ENCODE measurements at regions not wholly inside any gene's neighbourhood (a gene's known extent, or its start where the extent isn't known, plus 50 kb on each side); places are given as distances from the start of the nearest gene placed in this dataset.
"Not testable (repeated sequence)": the region's sequence is repeated elsewhere in the genome, so short reads cannot be mapped to it uniquely, and the experiment has no call there.

DNA sequence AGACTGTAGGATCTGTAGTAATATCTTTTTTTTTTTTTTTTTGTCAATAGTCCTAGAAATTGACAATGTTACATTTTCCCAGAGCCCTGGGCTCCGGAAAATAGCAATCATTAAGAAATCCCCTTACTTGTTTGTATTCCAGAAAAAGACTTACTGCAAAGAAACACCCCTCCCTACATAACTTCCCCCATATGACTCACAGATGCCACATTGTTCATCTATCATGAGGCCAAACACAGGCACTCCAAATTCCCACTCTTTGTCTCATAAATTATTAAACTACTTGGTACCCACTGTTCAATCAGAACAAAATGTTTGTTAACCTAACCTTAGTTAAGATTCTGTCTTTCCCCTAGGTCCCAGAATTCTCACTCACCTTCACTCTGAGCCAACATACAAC, 53.5 kb downstream of the TEX51 start:
- DNase-seq, result no peak

GRCh38 chr2:126953483-126953882, 54.8 kb downstream of the TEX51 start:
- DNase-seq, result no peak

GRCh38 chr2:126954831-126955230, 56.1 kb downstream of the TEX51 start:
- no peak for DNase-seq

- DNase-seq, result not testable (repeated sequence)
Observed at GRCh38 chr2:126956773-126957172, 58.1 kb downstream of the TEX51 start.

DNA sequence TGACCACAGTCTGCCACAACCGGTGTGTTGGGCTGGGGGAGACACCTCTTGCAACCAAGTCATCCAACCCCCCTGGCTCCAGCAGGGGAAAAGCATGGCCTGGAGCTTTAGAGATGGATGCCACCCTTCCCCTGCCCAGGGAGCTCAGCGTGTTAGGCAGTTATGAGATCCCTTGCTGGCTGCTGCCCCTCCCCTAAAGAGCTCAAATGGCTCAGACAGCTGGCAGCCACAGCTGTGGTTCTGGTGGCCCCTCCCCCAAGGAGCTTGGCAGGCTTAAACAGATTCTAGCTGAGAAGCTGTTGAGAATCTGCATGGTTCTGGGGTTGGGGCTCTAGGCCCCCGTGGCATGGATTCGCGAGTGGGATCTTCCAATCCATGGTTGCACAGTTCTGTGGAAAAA, 64.7 kb downstream of the TEX51 start:
- no peak for DNase-seq

DNA sequence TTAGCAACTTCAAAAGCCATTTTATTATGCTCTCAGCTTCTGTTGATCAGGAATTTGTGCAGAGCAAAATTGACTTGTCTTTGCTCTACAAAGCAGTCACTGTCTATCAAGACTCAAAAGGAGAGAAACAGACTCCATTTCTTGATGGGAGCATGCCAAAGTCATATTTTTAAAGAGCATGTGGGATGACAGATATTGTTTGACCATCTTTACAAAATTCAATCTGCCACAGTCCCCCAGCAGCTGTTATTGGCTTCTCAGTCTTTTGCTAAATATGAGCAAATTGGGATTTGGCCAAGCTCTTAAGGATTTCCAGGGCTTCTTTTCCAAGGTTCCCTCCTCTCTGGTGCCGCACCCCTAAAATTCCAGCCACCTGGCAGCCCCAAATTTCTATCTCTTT, 67.9 kb downstream of the TEX51 start:
- DNase-seq, result no peak

DNA sequence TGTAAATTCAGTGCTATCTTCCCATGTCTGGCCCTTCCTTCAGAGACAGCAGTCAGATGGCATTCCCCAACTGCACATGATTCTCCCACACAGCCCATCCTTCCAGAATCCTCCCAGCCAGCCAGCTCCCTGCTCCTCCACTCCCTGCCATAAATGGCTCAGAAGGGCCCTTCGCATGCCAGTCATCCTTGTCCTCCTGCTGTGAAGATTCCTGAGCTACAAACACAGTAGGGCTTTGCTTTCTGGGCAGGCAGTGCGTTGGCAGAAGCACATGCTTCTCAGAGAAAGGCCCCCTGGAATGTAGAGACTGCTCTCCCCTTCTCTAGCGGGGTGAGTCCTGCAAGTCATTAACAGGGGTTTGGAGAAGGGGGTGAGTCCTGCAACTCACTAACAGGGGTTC, 71.9 kb downstream of the TEX51 start:
- no peak for DNase-seq

DNA sequence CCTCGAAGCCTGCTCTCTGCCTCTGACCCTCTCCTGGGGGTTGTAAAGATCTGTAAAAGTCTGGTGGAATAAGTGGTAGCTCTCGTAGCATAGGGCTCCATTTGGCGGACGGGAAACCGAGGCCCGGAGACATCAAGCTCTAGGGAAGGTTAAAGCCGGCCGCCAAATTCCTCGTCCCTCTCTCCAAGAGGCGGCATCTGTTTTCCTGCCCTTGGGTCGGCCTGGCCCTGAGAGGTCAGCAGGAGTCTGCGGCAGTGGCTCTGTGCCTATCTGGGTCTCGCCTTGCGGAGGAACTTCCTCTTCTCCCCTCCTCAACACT, 72.4 kb downstream of the TEX51 start:
- DNase-seq, result no peak

- DNase-seq, result peak; percentile 65
Observed at GRCh38 chr2:126971481-126972278, 73.0 kb downstream of the TEX51 start.

GRCh38 chr2:126972279-126972626, 73.6 kb downstream of the TEX51 start:
- no peak for DNase-seq

GRCh38 chr2:126973745-126974144, 75.1 kb downstream of the TEX51 start:
- no peak for DNase-seq

DNA sequence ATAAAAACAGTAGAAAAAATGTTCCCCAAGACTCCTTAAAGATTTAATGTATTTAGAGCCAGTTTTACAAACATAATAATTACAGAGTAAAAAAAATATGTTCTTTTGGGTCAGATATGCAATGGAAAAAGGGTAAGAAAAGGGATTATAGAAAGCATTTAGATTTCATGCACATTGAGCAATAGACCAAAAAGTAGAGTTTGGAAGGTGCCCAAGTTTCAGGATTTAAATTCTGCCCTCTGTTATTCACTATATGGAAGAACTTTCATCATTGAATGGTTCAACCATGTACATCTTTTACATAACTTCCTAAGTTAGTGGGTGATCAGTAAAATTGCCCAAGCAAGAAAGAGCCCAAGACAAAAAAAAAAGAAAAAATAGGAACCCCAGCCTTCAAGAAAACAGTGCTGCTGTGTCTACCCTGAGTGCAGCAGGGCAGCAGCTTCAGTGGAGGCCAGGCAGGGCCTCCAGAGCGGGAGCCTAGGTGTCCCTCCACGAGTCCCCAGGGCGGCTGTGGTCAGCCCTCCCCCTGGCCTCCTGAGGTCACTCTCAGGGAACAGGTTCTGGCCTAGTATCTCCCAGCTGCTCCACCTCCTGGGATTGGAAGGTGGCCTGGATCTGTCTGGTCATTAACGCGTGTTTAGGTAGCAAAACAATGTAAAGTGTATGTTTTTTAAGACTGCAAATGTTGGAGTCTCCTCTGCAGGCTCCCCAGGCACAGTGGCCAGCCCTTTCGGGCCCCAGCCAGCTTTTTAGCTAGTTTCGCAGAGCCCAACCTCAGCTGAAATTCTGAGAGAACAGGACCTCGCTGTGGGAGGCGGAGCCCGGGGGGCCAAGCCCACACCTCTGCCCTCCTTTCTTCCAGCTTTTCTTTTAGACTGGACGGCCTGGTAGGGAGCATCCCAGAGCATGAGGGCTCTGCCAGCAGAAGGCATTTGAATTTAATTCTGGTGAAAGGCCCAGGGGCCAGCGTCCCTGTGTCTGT, 77.3 kb downstream of the TEX51 start:
- DNase-seq, result no peak

GRCh38 chr2:126976721-126977328, 78.1 kb downstream of the TEX51 start:
- no peak for DNase-seq

DNA sequence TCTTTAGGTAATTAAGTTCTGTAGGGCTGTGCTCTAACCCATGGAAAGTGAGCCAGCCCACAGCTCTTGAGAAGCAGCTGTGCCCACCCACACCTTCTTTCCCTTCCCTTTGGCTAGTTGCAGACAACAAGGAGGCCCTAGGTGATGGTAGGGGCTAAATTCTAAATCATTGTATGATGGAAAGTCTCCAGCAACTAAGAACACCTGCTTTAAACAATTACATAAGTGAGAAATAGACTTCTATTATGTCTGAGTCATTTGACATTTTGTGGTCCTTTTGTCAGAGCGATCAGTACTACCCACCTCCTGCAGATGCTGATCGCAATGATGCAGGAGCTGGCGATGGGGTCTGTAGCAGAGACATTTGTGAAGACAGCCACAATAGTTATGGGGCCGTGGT, 79.6 kb downstream of the TEX51 start:
- DNase-seq, result no peak

- no peak for DNase-seq
Observed at GRCh38 chr2:126979039-126980003, 80.6 kb downstream of the TEX51 start.

DNA sequence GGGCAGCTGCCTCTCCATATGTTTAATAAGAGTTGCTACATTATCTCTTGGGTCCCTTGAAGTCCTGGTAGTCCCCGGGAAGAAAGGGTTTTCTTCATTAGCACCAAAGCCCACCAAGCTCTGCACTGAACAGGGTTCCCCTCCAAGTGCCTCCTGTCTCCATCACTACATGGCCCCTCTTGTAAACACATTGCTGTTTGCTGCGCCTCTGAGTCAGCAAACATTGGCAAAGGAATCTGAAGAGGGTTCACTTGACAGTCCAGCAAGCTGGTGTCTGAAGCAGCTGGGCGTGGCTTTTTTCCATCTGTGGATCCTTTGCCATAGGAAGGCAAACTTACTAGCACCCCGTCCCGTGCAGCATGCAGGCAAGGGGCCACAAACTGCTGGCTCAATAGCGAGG, 82.8 kb downstream of the TEX51 start:
- no peak for DNase-seq

- DNase-seq, result no peak
Observed at GRCh38 chr2:126982935-126983334, 84.2 kb downstream of the TEX51 start.

GRCh38 chr2:126986631-126987187, 88.0 kb downstream of the TEX51 start:
- no peak for DNase-seq

DNA sequence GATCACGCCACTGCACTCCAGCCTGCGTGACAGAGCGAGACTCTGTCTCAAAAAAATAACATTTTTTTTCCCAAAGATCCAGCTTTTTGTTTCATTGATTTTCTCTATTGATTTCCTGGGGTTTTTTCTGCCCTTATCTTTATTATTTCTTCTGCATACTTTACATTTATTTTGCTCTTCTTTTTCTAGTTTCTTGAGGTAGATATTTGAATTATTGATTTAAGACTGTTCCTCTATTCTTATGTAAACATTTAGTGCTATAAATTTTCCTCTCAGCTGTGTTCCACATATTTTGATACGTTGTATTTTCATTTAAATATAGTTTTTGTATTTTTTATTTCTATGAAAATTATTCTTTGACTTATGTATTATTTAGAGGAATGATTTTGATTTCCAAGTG, 89.8 kb downstream of the TEX51 start:
- DNase-seq, result no peak

DNA sequence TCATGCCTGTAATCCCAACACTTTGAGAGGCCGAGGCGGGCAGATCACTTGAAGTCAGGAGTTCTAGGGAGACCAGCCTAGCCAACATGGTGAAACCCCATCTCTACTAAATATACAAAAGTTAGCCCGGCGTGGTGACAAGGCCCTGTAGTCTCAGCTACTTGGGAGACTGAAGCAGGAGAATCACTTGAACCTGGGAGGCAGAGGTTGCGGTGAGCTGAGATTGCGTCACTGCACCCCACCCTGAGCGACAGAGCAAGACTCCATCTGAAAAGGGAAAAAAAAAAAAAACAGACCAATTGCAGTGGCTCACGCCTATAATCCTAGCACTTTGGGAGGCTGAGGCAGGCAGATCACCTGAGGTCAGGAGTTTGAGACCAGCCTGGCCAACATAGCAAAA, 90.4 kb downstream of the TEX51 start:
- not testable (repeated sequence) for DNase-seq

GRCh38 chr2:126990200-126990599, 91.5 kb downstream of the TEX51 start:
- no peak for DNase-seq

Measured in left kidney (tissue), 1 donor.